Ishikawa (cell line): ENCODE measurements at regions not wholly inside any gene's neighbourhood (a gene's known extent, or its start where the extent isn't known, plus 50 kb on each side); places are given as distances from the start of the nearest gene placed in this dataset.

Experiments
- CEBPB ChIP-seq: IDR thresholded peaks from 2 replicates; pipeline ENCODE4 v1.6.1; 2012
- CREB1 ChIP-seq: IDR thresholded peaks from 2 replicates; pipeline ENCODE4 v1.6.1; 2012; ENCODE audit warnings: low read depth
- EGR1 ChIP-seq: IDR thresholded peaks from 2 replicates; pipeline ENCODE4 v1.6.1; 2012
- EP300 ChIP-seq: IDR thresholded peaks from 2 replicates; pipeline ENCODE4 v1.6.1; 2012; ENCODE audit warnings: borderline replicate concordance
- FOXM1 ChIP-seq: IDR thresholded peaks from 2 replicates; pipeline ENCODE4 v1.6.1; 2012; ENCODE audit warnings: low read depth, borderline replicate concordance
- NFIC ChIP-seq: IDR thresholded peaks from 2 replicates; pipeline ENCODE4 v1.6.1; 2012
- RAD21 ChIP-seq: IDR thresholded peaks from 2 replicates; pipeline ENCODE4 v1.6.1; 2012; ENCODE audit warnings: low read depth
- TAF1 ChIP-seq: IDR thresholded peaks from 2 replicates; pipeline ENCODE4 v1.6.1; 2012; ENCODE audit warnings: low read depth, mild to moderate bottlenecking
- TCF12 ChIP-seq: IDR thresholded peaks from 2 replicates; pipeline ENCODE4 v1.6.1; 2012; ENCODE audit warnings: low read depth
- TEAD4 ChIP-seq: IDR thresholded peaks from 2 replicates; pipeline ENCODE4 v1.6.1; 2012
- YY1 ChIP-seq: IDR thresholded peaks from 2 replicates; pipeline ENCODE4 v1.6.1; 2012; ENCODE audit warnings: low read depth
- ZBTB7A ChIP-seq: IDR thresholded peaks from 2 replicates; pipeline ENCODE4 v1.6.1; 2012; ENCODE audit warnings: low read depth
- TF ChIP-seq, protein P1 (sequence below): IDR thresholded peaks from 2 replicates; pipeline ENCODE4 v1.6.1; 2012
- TF ChIP-seq, protein P2 (sequence below): IDR thresholded peaks from 2 replicates; pipeline ENCODE4 v1.6.1; 2012; ENCODE audit warnings: low read depth, mild to moderate bottlenecking
- TF ChIP-seq, protein P3 (sequence below): IDR thresholded peaks from 2 replicates; pipeline ENCODE4 v1.6.1; 2012

DNA sequence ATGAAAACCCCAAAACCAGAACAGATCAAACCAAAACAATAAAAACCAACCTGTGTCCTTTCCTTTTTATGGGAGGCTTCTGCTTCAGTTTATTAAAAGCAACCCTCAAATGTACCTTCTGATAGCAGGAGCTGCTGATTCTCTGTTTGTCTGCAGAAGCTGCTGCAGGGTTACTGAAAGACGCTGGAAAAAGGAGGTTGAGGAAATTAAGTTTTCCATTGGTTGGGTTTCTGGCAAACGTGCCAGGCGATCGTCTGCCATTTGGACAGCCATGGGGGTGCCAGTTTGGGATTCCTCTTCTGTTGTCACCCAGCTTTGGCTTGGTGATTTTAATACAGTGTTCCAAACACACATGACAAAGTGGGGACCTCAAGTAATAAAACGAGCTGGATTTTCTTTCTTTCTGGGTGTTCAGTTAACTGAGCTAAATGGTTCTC lies 185.4 kb upstream of the ZFHX3 start:
- TF ChIP-seq YY1, result no peak

DNA sequence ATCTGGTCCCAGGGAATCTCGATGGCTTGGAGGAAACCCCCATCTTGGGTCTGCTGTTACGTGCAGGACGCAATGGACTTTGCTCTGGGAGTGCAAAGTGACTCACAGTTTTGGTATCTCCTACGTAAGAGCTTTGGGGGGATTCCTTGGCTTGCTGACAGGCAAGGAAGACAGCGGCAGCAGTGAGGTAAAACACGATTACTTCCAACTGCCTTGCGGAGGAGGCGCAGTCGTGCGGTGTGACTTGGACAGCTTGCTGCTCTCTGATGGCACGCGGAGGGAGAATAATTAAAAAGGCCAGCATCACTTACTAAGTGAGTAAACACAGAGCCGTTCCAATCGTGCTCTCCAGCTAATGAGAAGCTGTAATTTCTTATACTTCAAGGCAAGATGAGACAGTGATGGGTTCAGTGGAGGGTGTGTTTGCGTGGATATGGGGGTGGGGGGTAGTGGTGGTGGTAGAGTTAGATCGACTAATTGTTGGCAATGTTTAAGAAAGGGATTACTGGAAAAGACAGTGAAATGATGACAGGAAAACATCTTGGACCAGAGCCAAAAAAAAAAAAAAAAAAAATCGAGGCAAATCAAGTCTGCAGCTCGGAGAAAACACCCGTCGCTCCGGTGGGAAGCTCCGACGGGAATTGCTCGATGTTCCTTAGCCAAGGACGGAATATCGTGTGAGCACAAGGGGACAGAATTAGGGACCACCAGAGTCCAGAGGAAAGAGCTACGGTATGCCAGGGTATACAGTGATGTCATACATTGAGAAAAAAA lies 184.8 kb upstream of the ZFHX3 start:
- TF ChIP-seq NFIC, result no peak
- TF ChIP-seq, protein P1, sequence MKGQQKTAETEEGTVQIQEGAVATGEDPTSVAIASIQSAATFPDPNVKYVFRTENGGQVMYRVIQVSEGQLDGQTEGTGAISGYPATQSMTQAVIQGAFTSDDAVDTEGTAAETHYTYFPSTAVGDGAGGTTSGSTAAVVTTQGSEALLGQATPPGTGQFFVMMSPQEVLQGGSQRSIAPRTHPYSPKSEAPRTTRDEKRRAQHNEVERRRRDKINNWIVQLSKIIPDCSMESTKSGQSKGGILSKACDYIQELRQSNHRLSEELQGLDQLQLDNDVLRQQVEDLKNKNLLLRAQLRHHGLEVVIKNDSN, result no peak
- no peak for TF ChIP-seq EP300
- no peak for TF ChIP-seq TAF1
- TF ChIP-seq YY1, result no peak
- TF ChIP-seq EGR1, result no peak
- TF ChIP-seq TEAD4, result no peak
- TF ChIP-seq RAD21, result no peak
- TF ChIP-seq, protein P2, sequence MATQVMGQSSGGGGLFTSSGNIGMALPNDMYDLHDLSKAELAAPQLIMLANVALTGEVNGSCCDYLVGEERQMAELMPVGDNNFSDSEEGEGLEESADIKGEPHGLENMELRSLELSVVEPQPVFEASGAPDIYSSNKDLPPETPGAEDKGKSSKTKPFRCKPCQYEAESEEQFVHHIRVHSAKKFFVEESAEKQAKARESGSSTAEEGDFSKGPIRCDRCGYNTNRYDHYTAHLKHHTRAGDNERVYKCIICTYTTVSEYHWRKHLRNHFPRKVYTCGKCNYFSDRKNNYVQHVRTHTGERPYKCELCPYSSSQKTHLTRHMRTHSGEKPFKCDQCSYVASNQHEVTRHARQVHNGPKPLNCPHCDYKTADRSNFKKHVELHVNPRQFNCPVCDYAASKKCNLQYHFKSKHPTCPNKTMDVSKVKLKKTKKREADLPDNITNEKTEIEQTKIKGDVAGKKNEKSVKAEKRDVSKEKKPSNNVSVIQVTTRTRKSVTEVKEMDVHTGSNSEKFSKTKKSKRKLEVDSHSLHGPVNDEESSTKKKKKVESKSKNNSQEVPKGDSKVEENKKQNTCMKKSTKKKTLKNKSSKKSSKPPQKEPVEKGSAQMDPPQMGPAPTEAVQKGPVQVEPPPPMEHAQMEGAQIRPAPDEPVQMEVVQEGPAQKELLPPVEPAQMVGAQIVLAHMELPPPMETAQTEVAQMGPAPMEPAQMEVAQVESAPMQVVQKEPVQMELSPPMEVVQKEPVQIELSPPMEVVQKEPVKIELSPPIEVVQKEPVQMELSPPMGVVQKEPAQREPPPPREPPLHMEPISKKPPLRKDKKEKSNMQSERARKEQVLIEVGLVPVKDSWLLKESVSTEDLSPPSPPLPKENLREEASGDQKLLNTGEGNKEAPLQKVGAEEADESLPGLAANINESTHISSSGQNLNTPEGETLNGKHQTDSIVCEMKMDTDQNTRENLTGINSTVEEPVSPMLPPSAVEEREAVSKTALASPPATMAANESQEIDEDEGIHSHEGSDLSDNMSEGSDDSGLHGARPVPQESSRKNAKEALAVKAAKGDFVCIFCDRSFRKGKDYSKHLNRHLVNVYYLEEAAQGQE, result no peak
- TF ChIP-seq CREB1, result no peak
- TF ChIP-seq, protein P3, sequence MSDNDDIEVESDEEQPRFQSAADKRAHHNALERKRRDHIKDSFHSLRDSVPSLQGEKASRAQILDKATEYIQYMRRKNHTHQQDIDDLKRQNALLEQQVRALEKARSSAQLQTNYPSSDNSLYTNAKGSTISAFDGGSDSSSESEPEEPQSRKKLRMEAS, result no peak
- TF ChIP-seq ZBTB7A, result no peak
- TF ChIP-seq FOXM1, result no peak
- no peak for TF ChIP-seq TCF12
- no peak for TF ChIP-seq CEBPB

DNA sequence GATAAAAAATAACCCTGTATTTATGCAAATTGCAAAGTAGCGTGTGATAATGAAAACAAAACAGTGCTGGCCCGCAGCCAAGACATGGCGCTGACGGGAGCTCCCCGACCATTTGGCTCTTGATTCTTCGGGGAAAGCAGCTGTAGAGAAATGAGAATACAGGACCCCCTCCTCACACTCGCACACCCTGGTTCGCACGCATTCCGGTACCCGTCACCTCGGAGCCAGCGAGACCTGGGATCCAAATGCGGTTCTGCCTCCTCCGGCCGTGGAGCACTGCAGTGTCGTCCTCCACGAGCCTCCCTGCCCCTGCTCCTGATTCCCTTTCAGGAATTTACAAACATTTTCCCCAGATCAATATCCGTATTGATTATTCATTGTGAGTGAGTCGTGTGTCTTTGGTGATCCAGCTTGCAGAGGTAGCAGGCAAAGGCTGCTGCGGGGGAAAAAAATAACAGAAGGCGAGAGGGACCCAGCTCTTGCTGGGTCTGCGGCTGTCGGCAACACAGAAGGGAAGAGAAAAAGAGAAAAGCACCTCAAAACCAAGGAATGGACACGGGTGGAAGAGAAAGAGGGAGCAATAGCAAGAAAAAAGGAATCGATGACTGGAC lies 184.1 kb upstream of the ZFHX3 start:
- no peak for TF ChIP-seq NFIC
- TF ChIP-seq, protein P2, result no peak
- TF ChIP-seq CREB1, result no peak
- TF ChIP-seq, protein P3, result no peak
- no peak for TF ChIP-seq TEAD4
- no peak for TF ChIP-seq EGR1
- TF ChIP-seq ZBTB7A, result no peak
- TF ChIP-seq EP300, result no peak
- TF ChIP-seq CEBPB, result no peak
- no peak for TF ChIP-seq YY1
- no peak for TF ChIP-seq FOXM1
- TF ChIP-seq RAD21, result no peak
- TF ChIP-seq TAF1, result no peak
- no peak for TF ChIP-seq TCF12
- TF ChIP-seq, protein P1, result no peak

DNA sequence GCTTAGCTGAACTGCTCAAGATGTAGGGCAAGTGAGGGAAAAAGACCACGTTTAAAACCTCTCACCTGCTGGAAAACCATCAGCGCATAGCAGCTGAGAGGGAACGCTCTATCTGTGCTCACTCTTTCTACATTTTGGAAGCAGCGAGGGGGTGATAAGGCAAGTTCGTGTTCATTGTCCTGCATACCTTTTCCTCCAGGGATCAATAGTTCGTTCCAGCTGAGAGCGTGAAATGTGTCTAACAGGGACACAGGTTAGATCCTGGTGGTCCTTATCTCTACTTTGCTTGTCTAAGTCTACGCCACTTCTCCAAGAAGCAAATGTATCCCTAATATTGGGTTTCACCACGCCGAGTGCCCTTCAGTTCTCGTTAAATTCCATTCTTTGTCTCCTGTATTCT lies 183.5 kb upstream of the ZFHX3 start:
- no peak for TF ChIP-seq EP300
- no peak for TF ChIP-seq ZBTB7A
- no peak for TF ChIP-seq FOXM1
- TF ChIP-seq, protein P3, result no peak
- TF ChIP-seq RAD21, result no peak
- no peak for TF ChIP-seq CEBPB
- TF ChIP-seq NFIC, result no peak
- no peak for TF ChIP-seq EGR1
- TF ChIP-seq TEAD4, result no peak
- TF ChIP-seq, protein P1, result no peak
- TF ChIP-seq YY1, result no peak
- no peak for TF ChIP-seq CREB1
- TF ChIP-seq, protein P2, result no peak
- no peak for TF ChIP-seq TCF12
- no peak for TF ChIP-seq TAF1
